ENCODE measurements at regions not wholly inside any gene's neighbourhood (a gene's known extent, or its start where the extent isn't known, plus 50 kb on each side); places are given as distances from the start of the nearest gene placed in this dataset.

GRCh38 chr10:10552948-10553347, 464.7 kb upstream of the CELF2 start:
- TF ChIP-seq ZBTB33 (IDR thresholded peaks at IDR 0.05) (no peak), GABPA (IDR thresholded peaks at IDR 0.05 in 1 of 2, conservative IDR thresholded peaks at IDR 0.05 in 1 of 2) (no peak), NR2F2 (IDR thresholded peaks at IDR 0.05) (no peak), SP1 (IDR thresholded peaks at IDR 0.05) (no peak)
- Histone ChIP-seq H3K36me3 (ENCODE audit: control insufficient read depth in 4 of 4, insufficient read depth in 3 of 4, low read depth in 1 of 4, low read length in 3 of 4) (no peaks in the 10 kb centered on the region), H3K27me3 (ENCODE audit: control insufficient read depth in 4 of 4, insufficient read depth in 4 of 4, low read length in 3 of 4) (no peaks in the 10 kb centered on the region), H3K9ac (ENCODE audit: low read depth in 1 of 2, low read length in 2 of 2) (no peak overlapping the region), H3K27ac (ENCODE audit: low read depth in 1 of 2, low read length in 2 of 2) (no peak overlapping the region), H3K9me3 (ENCODE audit: control insufficient read depth in 4 of 4, low read length in 3 of 4) (no peaks in the 10 kb centered on the region), H3K4me1 (ENCODE audit: control insufficient read depth in 4 of 4, insufficient read depth in 4 of 4, low read length in 3 of 4) (no peaks in the 10 kb centered on the region), H3K4me3 (ENCODE audit: low read depth in 1 of 3, low read length in 3 of 3) (no peak overlapping the region)
- DNase-seq (ENCODE audit: low spot score) = no peak
- WGBS = 85% methylated on average over 3 of the region's 3 CpGs

GRCh38 chr10:10564081-10564794, 453.4 kb upstream of the CELF2 start:
- Histone ChIP-seq H3K9ac (ENCODE audit: low read depth in 1 of 2, low read length in 2 of 2) (no peak overlapping the region), H3K36me3 (ENCODE audit: control insufficient read depth in 4 of 4, insufficient read depth in 3 of 4, low read depth in 1 of 4, low read length in 3 of 4) (no peaks in the 10 kb centered on the region), H3K4me3 (ENCODE audit: low read depth in 1 of 3, low read length in 3 of 3) (no peak overlapping the region), H3K9me3 (ENCODE audit: control insufficient read depth in 4 of 4, low read length in 3 of 4) (no peaks in the 10 kb centered on the region), H3K4me1 (ENCODE audit: control insufficient read depth in 4 of 4, insufficient read depth in 4 of 4, low read length in 3 of 4) (no peaks in the 10 kb centered on the region), H3K27me3 (ENCODE audit: control insufficient read depth in 4 of 4, insufficient read depth in 4 of 4, low read length in 3 of 4) (no peaks in the 10 kb centered on the region), H3K27ac (ENCODE audit: low read depth in 1 of 2, low read length in 2 of 2) (no peak overlapping the region)
- no peak for TF ChIP-seq MAX (IDR thresholded peaks at IDR 0.05)
- no peak for TF ChIP-seq JUND (IDR thresholded peaks at IDR 0.05)
- TF ChIP-seq HNF4G (IDR thresholded peaks at IDR 0.05) = no peak
- TF ChIP-seq NR2F2 (IDR thresholded peaks at IDR 0.05) = no peak
- no peak for TF ChIP-seq YY1 (IDR thresholded peaks at IDR 0.05)
- TF ChIP-seq TAF1 (conservative IDR thresholded peaks at IDR 0.05) = no peak
- no peak for TF ChIP-seq ZBTB33 (IDR thresholded peaks at IDR 0.05)
- no peak for TF ChIP-seq EGR1 (IDR thresholded peaks at IDR 0.05; ENCODE audit: low read depth in 2 of 2)
- no peak for TF ChIP-seq REST (IDR thresholded peaks at IDR 0.05)
- no peak for TF ChIP-seq RXRA (IDR thresholded peaks at IDR 0.05)
- TF ChIP-seq FOXA2 (IDR thresholded peaks at IDR 0.05) = no peak
- no peak for TF ChIP-seq ATF3 (IDR thresholded peaks at IDR 0.05)
- no peak for TF ChIP-seq GABPA (IDR thresholded peaks at IDR 0.05 in 1 of 2, conservative IDR thresholded peaks at IDR 0.05 in 1 of 2)
- no peak for TF ChIP-seq HNF4A (conservative IDR thresholded peaks at IDR 0.05)
- no peak for TF ChIP-seq FOXA1 (IDR thresholded peaks at IDR 0.05)
- no peak for TF ChIP-seq SP1 (IDR thresholded peaks at IDR 0.05)
- no peak for DNase-seq (ENCODE audit: low spot score)
- WGBS = 72% methylated on average over 10 of the region's 10 CpGs
